Endodermal cell (in vitro differentiated cells): ENCODE measurements at regions not wholly inside any gene's neighbourhood (a gene's known extent, or its start where the extent isn't known, plus 50 kb on each side); places are given as distances from the start of the nearest gene placed in this dataset.

Experiments used
- DNase-seq: peaks from one replicate; pipeline ENCODE4 v3.0.0-alpha.2; 2017
- H3K27ac ChIP-seq: 2 replicates; pipeline ENCODE4 v1.5.1; 2013; ENCODE audit warnings: mild to moderate bottlenecking, low read depth, low read length, moderate library complexity
- H3K27me3 ChIP-seq: 2 replicates; pipeline ENCODE4 v1.6.1; 2013; ENCODE audit warnings: mild to moderate bottlenecking, low read length, moderate library complexity; ENCODE audit not compliant: insufficient read depth, control insufficient read depth, poor library complexity, severe bottlenecking
- H3K36me3 ChIP-seq: 2 replicates; pipeline ENCODE4 v1.7.0; 2013; ENCODE audit warnings: mild to moderate bottlenecking, low read length, moderate library complexity; ENCODE audit not compliant: control insufficient read depth, insufficient read depth
- H3K4me1 ChIP-seq: one replicate; pipeline ENCODE4 v1.7.0; 2013; ENCODE audit warnings: low read length; ENCODE audit not compliant: control insufficient read depth, insufficient read depth
- H3K4me3 ChIP-seq: 2 replicates; pipeline ENCODE4 v1.5.1; 2013; ENCODE audit warnings: mild to moderate bottlenecking, low read length, moderate library complexity
- H3K9ac ChIP-seq: 2 replicates; pipeline ENCODE4 v1.6.1; 2013; ENCODE audit warnings: mild to moderate bottlenecking, low read length, moderate library complexity; ENCODE audit not compliant: poor library complexity, severe bottlenecking; ENCODE audit errors: extremely low read depth
- H3K9me3 ChIP-seq: 2 replicates; pipeline ENCODE4 v1.6.1; 2013; ENCODE audit warnings: mild to moderate bottlenecking, low read length, moderate library complexity; ENCODE audit not compliant: control insufficient read depth
- H3K27ac Mint-ChIP-seq: 2 replicates; pipeline ENCODE4 v1.8.0; 2020; ENCODE audit warnings: mixed read lengths
- H3K27me3 Mint-ChIP-seq: 2 replicates; pipeline ENCODE4 v1.8.0; 2021; ENCODE audit warnings: mild to moderate bottlenecking, mixed read lengths; ENCODE audit not compliant: insufficient read depth
- H3K36me3 Mint-ChIP-seq: 2 replicates; pipeline ENCODE4 v1.8.0; 2020; ENCODE audit warnings: low read depth, mixed read lengths
- H3K4me1 Mint-ChIP-seq: 2 replicates; pipeline ENCODE4 v1.8.0; 2020; ENCODE audit warnings: mixed read lengths
- H3K4me3 Mint-ChIP-seq: 2 replicates; pipeline ENCODE4 v1.8.0; 2020; ENCODE audit warnings: mild to moderate bottlenecking, moderate library complexity, mixed read lengths
- H3K9me3 Mint-ChIP-seq: 2 replicates; pipeline ENCODE4 v1.8.0; 2020; ENCODE audit warnings: mild to moderate bottlenecking, mixed read lengths
- WGBS, 2 experiments: methylation state at CpG; one replicate each; pipeline versions ENCODE4 v1.1.5 to v1.1.7; 2013; ENCODE audit warnings: missing lambda C conversion rate in 2 of 2, mixed read lengths in 1 of 2; ENCODE audit not compliant: insufficient coverage in 1 of 2, insufficient read length in 1 of 2; 5-methylcytosine and 5-hydroxymethylcytosine counted together
- TF ChIP-seq, protein P1 (sequence below): fragments of 200-600 bp; sonication (generic); conservative IDR thresholded peaks from 2 replicates; pipeline ENCODE4 v1.5.0; 2021; ENCODE audit warnings: antibody characterized with exemption, mild to moderate bottlenecking

GRCh38 chr2:220272656-220273055 is 645.2 kb downstream of the SLC4A3 start:
- Mint-ChIP-seq H3K36me3 (no peaks in the 10 kb centered on the region), H3K9me3 (no peaks in the 10 kb centered on the region), H3K27me3 (no peaks in the 10 kb centered on the region), H3K27ac (no peak overlapping the region), H3K4me1 (peaks cover 38% of the 10 kb centered on the region), H3K4me3 (no peak overlapping the region)
- H3K4me3 ChIP-seq, result no peak overlapping the region
- H3K9ac ChIP-seq, result no peak overlapping the region
- TF ChIP-seq, protein P1, sequence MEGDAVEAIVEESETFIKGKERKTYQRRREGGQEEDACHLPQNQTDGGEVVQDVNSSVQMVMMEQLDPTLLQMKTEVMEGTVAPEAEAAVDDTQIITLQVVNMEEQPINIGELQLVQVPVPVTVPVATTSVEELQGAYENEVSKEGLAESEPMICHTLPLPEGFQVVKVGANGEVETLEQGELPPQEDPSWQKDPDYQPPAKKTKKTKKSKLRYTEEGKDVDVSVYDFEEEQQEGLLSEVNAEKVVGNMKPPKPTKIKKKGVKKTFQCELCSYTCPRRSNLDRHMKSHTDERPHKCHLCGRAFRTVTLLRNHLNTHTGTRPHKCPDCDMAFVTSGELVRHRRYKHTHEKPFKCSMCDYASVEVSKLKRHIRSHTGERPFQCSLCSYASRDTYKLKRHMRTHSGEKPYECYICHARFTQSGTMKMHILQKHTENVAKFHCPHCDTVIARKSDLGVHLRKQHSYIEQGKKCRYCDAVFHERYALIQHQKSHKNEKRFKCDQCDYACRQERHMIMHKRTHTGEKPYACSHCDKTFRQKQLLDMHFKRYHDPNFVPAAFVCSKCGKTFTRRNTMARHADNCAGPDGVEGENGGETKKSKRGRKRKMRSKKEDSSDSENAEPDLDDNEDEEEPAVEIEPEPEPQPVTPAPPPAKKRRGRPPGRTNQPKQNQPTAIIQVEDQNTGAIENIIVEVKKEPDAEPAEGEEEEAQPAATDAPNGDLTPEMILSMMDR, result no peak
- H3K27ac ChIP-seq, result no peak overlapping the region
- H3K27me3 ChIP-seq, result no peaks in the 10 kb centered on the region
- H3K9me3 ChIP-seq, result no peaks in the 10 kb centered on the region
- DNase-seq, result no peak
- peaks cover 9% of the 10 kb centered on the region for H3K4me1 ChIP-seq
- no peaks in the 10 kb centered on the region for H3K36me3 ChIP-seq

DNA sequence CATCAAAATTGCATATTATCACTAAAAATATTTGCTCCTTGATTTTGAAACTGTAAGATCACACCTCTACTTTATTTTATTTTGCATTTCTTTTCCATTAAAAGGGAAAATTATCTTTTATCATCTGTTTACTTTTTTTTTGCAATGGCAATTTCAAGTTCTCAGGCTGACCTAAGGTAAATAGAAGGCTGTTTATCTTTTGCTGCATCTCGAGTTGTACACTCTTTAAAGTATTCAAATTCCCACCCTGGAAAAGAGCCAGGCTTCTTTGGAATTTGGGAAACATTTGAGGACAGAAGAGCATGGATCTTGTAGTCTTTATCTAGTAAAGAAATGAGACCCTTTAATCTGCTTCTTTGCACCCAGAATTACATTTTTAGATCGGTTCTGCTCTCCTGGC is 645.7 kb downstream of the SLC4A3 start:
- no peak overlapping the region for H3K27ac Mint-ChIP-seq
- H3K36me3 ChIP-seq, result no peaks in the 10 kb centered on the region
- WGBS, 2 experiments, result 77% methylated on average over 2 of the region's 2 CpGs; no CpG with 5 or more reads in 1 of the 2 experiments
- H3K9me3 Mint-ChIP-seq, result no peaks in the 10 kb centered on the region
- H3K4me3 Mint-ChIP-seq, result no peak overlapping the region
- H3K9me3 ChIP-seq, result no peaks in the 10 kb centered on the region
- H3K27me3 Mint-ChIP-seq, result no peaks in the 10 kb centered on the region
- no peaks in the 10 kb centered on the region for H3K36me3 Mint-ChIP-seq
- TF ChIP-seq, protein P1, result no peak
- no peak overlapping the region for H3K9ac ChIP-seq
- H3K27ac ChIP-seq, result no peak overlapping the region
- H3K4me3 ChIP-seq, result no peak overlapping the region
- H3K4me1 ChIP-seq, result peaks cover 9% of the 10 kb centered on the region
- H3K27me3 ChIP-seq, result no peaks in the 10 kb centered on the region
- DNase-seq, result no peak
- peaks cover 38% of the 10 kb centered on the region for H3K4me1 Mint-ChIP-seq

DNA sequence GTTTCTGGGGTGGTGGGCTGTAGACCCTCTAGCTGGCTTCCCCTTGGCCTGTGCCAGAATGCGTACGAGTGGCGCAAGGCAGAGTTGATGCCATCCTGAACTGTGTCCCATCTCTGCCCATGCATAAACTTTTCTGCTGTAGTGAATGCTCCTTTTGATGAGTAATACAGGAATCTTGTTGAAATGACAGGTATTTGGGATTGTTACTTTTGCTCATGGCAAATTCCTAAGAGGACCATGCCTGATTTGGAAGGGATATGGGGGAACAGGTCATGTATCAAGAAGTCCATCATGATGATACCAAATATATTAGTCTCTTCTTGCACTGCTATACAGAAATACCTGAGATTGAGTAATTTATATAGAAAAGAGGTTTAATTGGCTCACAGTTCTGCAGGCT is 648.0 kb downstream of the SLC4A3 start:
- no peak for DNase-seq

More for the DNA sequence above, 648.0 kb downstream of the SLC4A3 start:
- H3K4me1 Mint-ChIP-seq, result peaks cover 20% of the 10 kb centered on the region
- H3K27me3 ChIP-seq, result no peaks in the 10 kb centered on the region
- H3K9me3 Mint-ChIP-seq, result peaks cover 2% of the 10 kb centered on the region
- TF ChIP-seq, protein P1, result no peak
- H3K27me3 Mint-ChIP-seq, result no peaks in the 10 kb centered on the region
- H3K27ac ChIP-seq, result no peak overlapping the region
- WGBS, 2 experiments, result 98% methylated on average over 3 of the region's 3 CpGs; no CpG with 5 or more reads in 1 of the 2 experiments
- no peaks in the 10 kb centered on the region for H3K9me3 ChIP-seq
- no peaks in the 10 kb centered on the region for H3K36me3 ChIP-seq
- no peak overlapping the region for H3K4me3 ChIP-seq
- H3K36me3 Mint-ChIP-seq, result no peaks in the 10 kb centered on the region
- H3K4me3 Mint-ChIP-seq, result no peak overlapping the region
- H3K27ac Mint-ChIP-seq, result no peak overlapping the region
- no peak overlapping the region for H3K9ac ChIP-seq
- H3K4me1 ChIP-seq, result no peaks in the 10 kb centered on the region
